A549 (cell line): ENCODE measurements at regions not wholly inside any gene's neighbourhood (a gene's known extent, or its start where the extent isn't known, plus 50 kb on each side); places are given as distances from the start of the nearest gene placed in this dataset.

Experiments used
- CTCF ChIP-seq: fragments of >200 bp; sonication (Bioruptor Twin); formaldehyde crosslinking; IDR thresholded peaks from 3 replicates; pipeline ENCODE4 v1.5.1; 2016
- ELK1 ChIP-seq: fragments of 150-350 bp; IDR thresholded peaks from 2 replicates; pipeline ENCODE4 v1.6.1; 2014; ENCODE audit warnings: low read depth, mild to moderate bottlenecking, low read length
- EP300 ChIP-seq, 2 experiments: fragments of >200 bp; sonication (Bioruptor Twin); formaldehyde crosslinking; IDR thresholded peaks; 2 replicates in 1 of 2; 3 replicates in 1 of 2; pipeline ENCODE4 v1.6.1; 2016 to 2017
- FOSL2 ChIP-seq, 2 experiments: fragments of 450-650 bp in 1 of 2; fragments of >200 bp in 1 of 2; sonication (Bioruptor Twin) in 1 of 2; formaldehyde crosslinking; IDR thresholded peaks; 2 replicates each; pipeline versions ENCODE4 v1.5.0 to v1.6.1; 2016 to 2020; ENCODE audit warnings: mild to moderate bottlenecking in 1 of 2, moderate library complexity in 1 of 2
- JUN ChIP-seq, 2 experiments: fragments of >200 bp; sonication (Bioruptor Twin); formaldehyde crosslinking; IDR thresholded peaks; 2 replicates in 1 of 2; 3 replicates in 1 of 2; pipeline ENCODE4 v1.6.1; 2016 to 2017
- JUNB ChIP-seq: fragments of >200 bp; sonication (Bioruptor Twin); formaldehyde crosslinking; IDR thresholded peaks from 2 replicates; pipeline ENCODE4 v1.6.1; 2016
- KDM5A ChIP-seq: fragments of 200-600 bp; sonication (generic); IDR thresholded peaks from 2 replicates; pipeline ENCODE4 v1.6.1; 2016; ENCODE audit warnings: antibody characterized with exemption, mild to moderate bottlenecking
- POLR2A ChIP-seq: IDR thresholded peaks from 2 replicates; pipeline ENCODE4 v1.6.1; 2012; ENCODE audit warnings: mild to moderate bottlenecking, low read length
- USF2 ChIP-seq: fragments of 450-650 bp; IDR thresholded peaks from 2 replicates; pipeline ENCODE4 v1.6.1; 2014; ENCODE audit warnings: antibody characterized with exemption

- TF ChIP-seq POLR2A (no peak), USF2 (no peak), JUN (IDR thresholded peaks at IDR 0.05) (no peak), JUNB (no peak), CTCF (no peak), FOSL2 (IDR thresholded peaks at IDR 0.05) (no peak), FOSL2 (CRISPR knock-in tag; IDR thresholded peaks at IDR 0.05) (no peak), ELK1 (no peak), KDM5A (no peak), EP300 (IDR thresholded peaks at IDR 0.05) (no peak)
These were observed 83.6 kb downstream of the TMEM100 start for GRCh38 chr17:55639096-55639495.
